PC-3 (cell line): ENCODE measurements at regions not wholly inside any gene's neighbourhood (a gene's known extent, or its start where the extent isn't known, plus 50 kb on each side); places are given as distances from the start of the nearest gene placed in this dataset.

ENCODE experiments used
- ATAC-seq: fragments of 200-7000 bp; cut with Tn5 transposase; 2 replicates; pipeline ENCODE4 v1.9.1; 2020; ENCODE audit warnings: mild to moderate bottlenecking, moderate library complexity
- BruUV-seq: library from RNA; stranded (reverse); fragments of 400-500 nt; replicated peaks from 2 replicates; lab custom pipeline; 2021; lab: Mats Ljungman, UMichigan
- CTCF ChIA-PET: fragments of 300-600 bp; sonication (Branson Sonifier 250); formaldehyde crosslinking; loops from one replicate; lab custom pipeline; 2022; ENCODE audit warnings: antibody characterized with exemption; lab: Charles Lee
- POLR2A ChIA-PET: fragments of 300-600 bp; sonication (Branson Sonifier 250); formaldehyde crosslinking; loops from one replicate; lab custom pipeline; 2022; ENCODE audit warnings: antibody characterized with exemption; ENCODE audit not compliant: unreplicated experiment; lab: Charles Lee
- DNase-seq: peaks from one replicate; pipeline ENCODE4 v3.0.0-alpha.2; 2015
- H2AFZ ChIP-seq: fragments of 300-600 bp; sonication (generic); 2 replicates; pipeline ENCODE4 v1.6.0; 2016; ENCODE audit warnings: antibody characterized with exemption, low read length
- H3F3A ChIP-seq: fragments of 300-600 bp; sonication (generic); one replicate; pipeline ENCODE4 v1.6.0; 2017; ENCODE audit warnings: antibody characterized with exemption, low read length, control low read depth, mild to moderate bottlenecking; ENCODE audit not compliant: unreplicated experiment
- H3K27ac ChIP-seq: fragments of 300-600 bp; sonication (generic); 2 replicates; pipeline ENCODE4 v1.5.1; 2016; ENCODE audit warnings: mild to moderate bottlenecking, low read length
- H3K27me3 ChIP-seq: fragments of 300-600 bp; sonication (generic); 2 replicates; pipeline ENCODE4 v1.6.1; 2016; ENCODE audit warnings: low read length, mixed read lengths
- H3K36me3 ChIP-seq: fragments of 300-600 bp; sonication (generic); 2 replicates; pipeline ENCODE4 v1.6.1; 2016; ENCODE audit warnings: low read depth, mixed run types, low read length, mixed read lengths
- H3K4me1 ChIP-seq: fragments of 300-600 bp; sonication (generic); 2 replicates; pipeline ENCODE4 v1.5.1; 2016; ENCODE audit warnings: low read length; ENCODE audit not compliant: insufficient read depth
- H3K4me2 ChIP-seq: fragments of 300-600 bp; sonication (generic); 2 replicates; pipeline ENCODE4 v1.6.0; 2016; ENCODE audit warnings: low read length
- H3K4me3 ChIP-seq: fragments of 300-600 bp; sonication (generic); 2 replicates; pipeline ENCODE4 v1.5.1; 2016; ENCODE audit warnings: mild to moderate bottlenecking, low read length, mixed read lengths
- H3K79me2 ChIP-seq: fragments of 300-600 bp; sonication (generic); 2 replicates; pipeline ENCODE4 v1.6.1; 2017; ENCODE audit warnings: low read length, mixed read lengths
- H3K9ac ChIP-seq: fragments of 300-600 bp; sonication (generic); 2 replicates; pipeline ENCODE4 v1.6.0; 2016; ENCODE audit warnings: mild to moderate bottlenecking, low read length
- H3K9me2 ChIP-seq: fragments of 300-600 bp; sonication (generic); replicated peaks from 2 replicates; pipeline ENCODE4 v1.6.1; 2016; ENCODE audit warnings: mixed run types, low read length, mixed read lengths
- H3K9me3 ChIP-seq: fragments of 300-600 bp; sonication (generic); 2 replicates; pipeline ENCODE4 v1.6.1; 2016; ENCODE audit warnings: low read length, mixed read lengths
- H4K20me1 ChIP-seq: fragments of 300-600 bp; sonication (generic); 2 replicates; pipeline ENCODE4 v1.6.1; 2016; ENCODE audit warnings: low read length, mixed read lengths
- EZH2 ChIP-seq: fragments of 300-600 bp; sonication (generic); IDR thresholded peaks from one replicate; pipeline ENCODE4 v1.6.1; 2017; ENCODE audit warnings: antibody characterized with exemption, mild to moderate bottlenecking, low read length; ENCODE audit not compliant: unreplicated experiment
- EZH2phosphoT487 ChIP-seq: fragments of 300-600 bp; sonication (generic); IDR thresholded peaks from 2 replicates; pipeline ENCODE4 v1.6.1; 2018; ENCODE audit warnings: mild to moderate bottlenecking, antibody characterized with exemption, low read length, borderline replicate concordance
- intact Hi-C: fragments of 100-400 bp; cut with micrococcal nuclease; formaldehyde crosslinking; loops from 2 replicates; pipeline ENCODE4 v1.9.0; 2023
- TF ChIP-seq, protein P1 (sequence below): fragments of 300-600 bp; sonication (generic); conservative IDR thresholded peaks from 2 replicates; pipeline ENCODE4 v1.5.1; 2017; ENCODE audit warnings: antibody characterized with exemption, low read depth, mild to moderate bottlenecking, low read length

DNA sequence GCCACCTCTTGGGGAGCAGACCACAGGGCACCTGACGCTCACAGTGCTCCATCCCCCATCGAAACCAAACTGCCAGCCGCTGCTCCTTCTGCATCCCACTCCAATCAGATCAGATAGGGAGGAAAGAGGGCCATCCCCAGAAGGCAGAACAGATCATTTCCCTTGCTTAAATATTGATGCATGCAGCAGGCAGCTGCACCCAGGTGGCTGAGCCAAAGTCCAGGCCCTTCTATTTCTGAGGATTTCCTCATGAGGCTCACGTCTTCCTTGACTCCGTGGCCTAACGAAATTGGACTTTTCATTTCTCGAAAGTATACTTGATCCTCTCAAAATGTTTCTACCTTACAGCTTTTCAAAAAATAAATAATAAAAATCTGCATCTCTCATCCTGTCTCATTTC is 239.2 kb downstream of the ATG4C start:
- Histone ChIP-seq H3K9ac (no peak overlapping the region), H3K27me3 (peaks cover 43% of the 10 kb centered on the region), H3K4me1 (no peaks in the 10 kb centered on the region), H3K4me3 (no peak overlapping the region), H4K20me1 (no peaks in the 10 kb centered on the region), H3K27ac (no peak overlapping the region), H3K9me3 (no peaks in the 10 kb centered on the region), H3K79me2 (no peaks in the 10 kb centered on the region), H3F3A (no peaks in the 10 kb centered on the region), H3K4me2 (no peak overlapping the region), H3K9me2 (no peaks in the 10 kb centered on the region), H3K36me3 (no peaks in the 10 kb centered on the region), H2AFZ (no peak overlapping the region)
- intact Hi-C loops, result no loop called here
- BruUV-seq, result no TSS peak
- no peak for ATAC-seq
- ChIA-PET CTCF (no interaction called here), POLR2A (no interaction called here)
- TF ChIP-seq EZH2phosphoT487, result no peak
- no peak for TF ChIP-seq EZH2
- TF ChIP-seq, protein P1, sequence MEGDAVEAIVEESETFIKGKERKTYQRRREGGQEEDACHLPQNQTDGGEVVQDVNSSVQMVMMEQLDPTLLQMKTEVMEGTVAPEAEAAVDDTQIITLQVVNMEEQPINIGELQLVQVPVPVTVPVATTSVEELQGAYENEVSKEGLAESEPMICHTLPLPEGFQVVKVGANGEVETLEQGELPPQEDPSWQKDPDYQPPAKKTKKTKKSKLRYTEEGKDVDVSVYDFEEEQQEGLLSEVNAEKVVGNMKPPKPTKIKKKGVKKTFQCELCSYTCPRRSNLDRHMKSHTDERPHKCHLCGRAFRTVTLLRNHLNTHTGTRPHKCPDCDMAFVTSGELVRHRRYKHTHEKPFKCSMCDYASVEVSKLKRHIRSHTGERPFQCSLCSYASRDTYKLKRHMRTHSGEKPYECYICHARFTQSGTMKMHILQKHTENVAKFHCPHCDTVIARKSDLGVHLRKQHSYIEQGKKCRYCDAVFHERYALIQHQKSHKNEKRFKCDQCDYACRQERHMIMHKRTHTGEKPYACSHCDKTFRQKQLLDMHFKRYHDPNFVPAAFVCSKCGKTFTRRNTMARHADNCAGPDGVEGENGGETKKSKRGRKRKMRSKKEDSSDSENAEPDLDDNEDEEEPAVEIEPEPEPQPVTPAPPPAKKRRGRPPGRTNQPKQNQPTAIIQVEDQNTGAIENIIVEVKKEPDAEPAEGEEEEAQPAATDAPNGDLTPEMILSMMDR, result no peak
- no peak for DNase-seq

DNA sequence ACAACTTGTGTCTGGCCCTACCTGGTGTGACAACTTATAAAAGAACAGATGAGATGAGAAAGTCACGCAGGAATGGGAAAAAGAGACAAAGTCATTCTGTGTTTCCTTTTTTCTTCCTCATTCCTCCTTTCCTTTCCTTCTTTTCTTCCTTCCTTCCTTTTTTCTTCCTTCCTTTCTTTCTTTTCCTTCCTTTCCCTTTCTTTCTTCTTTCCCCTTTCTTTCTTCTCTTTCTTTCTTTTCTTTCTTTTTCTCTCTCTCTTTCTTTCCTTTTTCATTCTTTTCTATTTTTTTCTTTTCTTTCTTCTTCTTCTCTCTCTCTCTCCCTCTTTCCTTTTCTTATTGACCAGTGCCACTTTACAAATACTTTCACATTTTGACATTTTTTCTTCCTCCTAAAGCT is 239.7 kb downstream of the ATG4C start:
- Histone ChIP-seq H3K4me2 (no peak overlapping the region), H3K79me2 (no peaks in the 10 kb centered on the region), H3K27ac (no peak overlapping the region), H3K9ac (no peak overlapping the region), H4K20me1 (no peaks in the 10 kb centered on the region), H3K4me3 (no peak overlapping the region), H3K27me3 (peaks cover 43% of the 10 kb centered on the region), H3F3A (no peaks in the 10 kb centered on the region), H3K4me1 (no peaks in the 10 kb centered on the region), H3K9me2 (no peaks in the 10 kb centered on the region), H3K36me3 (no peaks in the 10 kb centered on the region), H2AFZ (no peak overlapping the region), H3K9me3 (no peaks in the 10 kb centered on the region)
- ChIA-PET POLR2A (no interaction called here), CTCF (no interaction called here)
- TF ChIP-seq, protein P1, result no peak
- TF ChIP-seq EZH2phosphoT487 (no peak), EZH2 (no peak)
- no TSS peak for BruUV-seq
- no peak for DNase-seq
- ATAC-seq, result no peak
- intact Hi-C loops, result no loop called here

- no peak overlapping the region for H2AFZ ChIP-seq
- H3K4me2 ChIP-seq, result no peak overlapping the region
- POLR2A ChIA-PET, result no interaction called here
- H3K27ac ChIP-seq, result no peak overlapping the region
- no peaks in the 10 kb centered on the region for H4K20me1 ChIP-seq
- CTCF ChIA-PET, result no interaction called here
- ATAC-seq (no peak), DNase-seq (no peak)
- peaks cover 43% of the 10 kb centered on the region for H3K27me3 ChIP-seq
- no peaks in the 10 kb centered on the region for H3K36me3 ChIP-seq
- no peaks in the 10 kb centered on the region for H3F3A ChIP-seq
- no peaks in the 10 kb centered on the region for H3K4me1 ChIP-seq
- no TSS peak for BruUV-seq
- no peak overlapping the region for H3K9ac ChIP-seq
- no peaks in the 10 kb centered on the region for H3K9me2 ChIP-seq
- TF ChIP-seq EZH2phosphoT487 (no peak), EZH2 (no peak)
- TF ChIP-seq, protein P1, result no peak
- H3K79me2 ChIP-seq, result no peaks in the 10 kb centered on the region
- no peaks in the 10 kb centered on the region for H3K9me3 ChIP-seq
- no peak overlapping the region for H3K4me3 ChIP-seq
- intact Hi-C loops, result no loop called here
Observed at GRCh38 chr1:63024132-63024531, 240.2 kb downstream of the ATG4C start.
